Adipocyte (in vitro differentiated cells): ENCODE measurements at regions not wholly inside any gene's neighbourhood (a gene's known extent, or its start where the extent isn't known, plus 50 kb on each side); places are given as distances from the start of the nearest gene placed in this dataset.

ENCODE experiments used
- DNase-seq: peaks from one replicate; pipeline ENCODE4 v3.0.0-alpha.2; 2015; ENCODE audit warnings: low read depth
- H3K27me3 ChIP-seq: replicated peaks from 2 replicates; pipeline ENCODE4 v1.7.0; 2013; ENCODE audit warnings: mild to moderate bottlenecking, low read length, moderate library complexity; ENCODE audit not compliant: control insufficient read depth, insufficient read depth
- H3K36me3 ChIP-seq: 2 replicates; pipeline ENCODE4 v1.7.0; 2013; ENCODE audit warnings: low read length, mild to moderate bottlenecking, moderate library complexity; ENCODE audit not compliant: control insufficient read depth, insufficient read depth, severe bottlenecking
- H3K4me1 ChIP-seq: 2 replicates; pipeline ENCODE4 v1.7.0; 2013; ENCODE audit warnings: mild to moderate bottlenecking, low read length, moderate library complexity; ENCODE audit not compliant: control insufficient read depth, insufficient read depth
- H3K4me3 ChIP-seq: 2 replicates; pipeline ENCODE4 v1.7.0; 2013; ENCODE audit warnings: mild to moderate bottlenecking, low read length, moderate library complexity
- H3K9ac ChIP-seq: 2 replicates; pipeline ENCODE4 v1.7.0; 2013; ENCODE audit warnings: mild to moderate bottlenecking, low read length, moderate library complexity
- H3K9me3 ChIP-seq: 2 replicates; pipeline ENCODE4 v1.7.0; 2013; ENCODE audit warnings: mild to moderate bottlenecking, low read length, moderate library complexity; ENCODE audit not compliant: control insufficient read depth

DNA sequence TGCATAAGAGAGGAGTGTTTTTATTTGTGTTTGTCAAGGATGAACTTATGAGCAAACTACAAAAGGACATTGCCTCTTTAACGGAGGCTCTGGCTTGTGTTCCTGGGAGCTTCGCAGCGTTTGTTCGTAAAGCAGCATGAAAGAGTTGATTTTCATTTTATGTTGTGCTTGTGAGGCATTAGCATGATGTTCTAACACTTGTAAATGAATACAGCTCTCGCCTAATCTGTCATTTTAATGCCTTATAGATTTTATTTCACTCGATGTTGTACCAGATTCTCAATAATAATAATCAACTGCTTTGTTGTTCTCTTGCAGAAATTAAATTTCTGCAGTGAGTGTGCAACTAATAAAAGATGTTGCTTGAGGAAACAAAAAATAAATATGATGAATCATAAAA, 687.3 kb upstream of the FANCL start:
- Histone ChIP-seq H3K36me3 (no peaks in the 10 kb centered on the region), H3K4me3 (no peak overlapping the region), H3K9me3 (no peaks in the 10 kb centered on the region), H3K9ac (no peak overlapping the region), H3K27me3 (no peaks in the 10 kb centered on the region), H3K4me1 (peaks cover 11% of the 10 kb centered on the region)
- no peak for DNase-seq

DNA sequence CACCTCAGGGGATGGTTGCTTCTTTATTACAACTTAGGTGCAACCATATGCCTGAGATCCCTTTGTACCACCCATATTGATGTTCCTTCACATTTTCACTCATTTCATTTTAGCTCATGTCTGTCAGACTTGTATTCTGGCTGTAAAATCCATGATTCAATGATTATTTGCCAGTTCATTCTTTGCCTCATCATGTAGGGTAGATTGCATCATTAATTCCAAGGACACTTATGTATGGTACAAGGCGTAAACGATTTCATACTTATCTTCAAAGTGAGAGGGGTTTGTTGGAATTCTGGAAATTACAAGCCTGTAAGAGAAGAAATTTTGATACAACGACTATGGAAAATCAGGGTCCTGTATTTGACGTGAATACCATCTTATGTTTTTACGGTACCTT, 685.0 kb upstream of the FANCL start:
- H3K9ac ChIP-seq = no peak overlapping the region
- peaks cover 16% of the 10 kb centered on the region for H3K4me1 ChIP-seq
- H3K4me3 ChIP-seq = no peak overlapping the region
- no peak for DNase-seq
- no peaks in the 10 kb centered on the region for H3K9me3 ChIP-seq
- no peaks in the 10 kb centered on the region for H3K36me3 ChIP-seq
- H3K27me3 ChIP-seq = no peaks in the 10 kb centered on the region

DNA sequence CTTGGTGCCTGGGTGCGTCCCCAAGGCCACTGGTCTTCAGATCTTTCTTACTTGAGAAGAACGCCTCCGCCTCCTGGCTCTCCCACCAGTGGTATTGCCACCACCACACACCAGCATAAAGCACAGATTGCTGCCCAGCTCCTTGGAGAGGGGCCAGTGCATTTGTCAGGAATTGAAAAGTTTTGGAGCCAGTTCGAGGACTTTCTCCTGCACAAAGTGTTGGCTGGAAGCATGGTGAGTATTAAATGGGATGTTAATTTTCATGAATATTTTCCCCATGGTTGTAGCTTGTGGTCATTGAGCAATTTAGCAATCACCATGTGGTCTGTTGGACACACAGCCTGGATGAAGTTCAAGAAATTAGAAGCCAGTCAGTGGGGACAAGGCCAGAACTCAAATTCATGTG, 684.6 kb upstream of the FANCL start:
- H3K9ac ChIP-seq = no peak overlapping the region
- no peaks in the 10 kb centered on the region for H3K9me3 ChIP-seq
- peaks cover 16% of the 10 kb centered on the region for H3K4me1 ChIP-seq
- no peaks in the 10 kb centered on the region for H3K27me3 ChIP-seq
- H3K36me3 ChIP-seq = no peaks in the 10 kb centered on the region
- no peak overlapping the region for H3K4me3 ChIP-seq
- peak; percentile 77 for DNase-seq

DNA sequence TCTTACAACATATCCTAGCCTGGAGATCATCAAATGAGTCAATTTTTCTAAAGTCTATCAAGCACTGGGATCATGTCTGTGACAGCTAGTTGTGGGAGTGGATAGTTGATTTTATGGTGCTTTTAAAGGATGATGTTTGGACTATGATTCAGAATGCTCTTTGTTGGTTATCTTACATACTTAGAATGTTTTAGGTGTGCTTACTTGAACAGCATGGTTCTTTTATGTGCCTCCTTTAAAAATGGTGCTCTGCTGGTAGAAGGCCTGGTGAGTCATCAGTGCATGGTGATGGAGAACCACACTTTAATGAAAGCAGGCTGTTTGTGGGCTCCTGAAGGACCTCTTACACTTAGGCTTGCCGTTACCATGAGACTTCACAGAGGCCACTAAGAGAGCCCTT, 682.7 kb upstream of the FANCL start:
- Histone ChIP-seq H3K27me3 (no peaks in the 10 kb centered on the region), H3K36me3 (no peaks in the 10 kb centered on the region), H3K9ac (no peak overlapping the region), H3K9me3 (no peaks in the 10 kb centered on the region), H3K4me1 (peaks cover 24% of the 10 kb centered on the region), H3K4me3 (no peak overlapping the region)
- DNase-seq = peak; percentile 62

GRCh38 chr2:58922245-58922644, 681.1 kb upstream of the FANCL start:
- Histone ChIP-seq H3K4me1 (peaks cover 32% of the 10 kb centered on the region), H3K36me3 (no peaks in the 10 kb centered on the region), H3K9me3 (no peaks in the 10 kb centered on the region), H3K4me3 (no peak overlapping the region), H3K27me3 (no peaks in the 10 kb centered on the region), H3K9ac (no peak overlapping the region)
- no peak for DNase-seq

DNA sequence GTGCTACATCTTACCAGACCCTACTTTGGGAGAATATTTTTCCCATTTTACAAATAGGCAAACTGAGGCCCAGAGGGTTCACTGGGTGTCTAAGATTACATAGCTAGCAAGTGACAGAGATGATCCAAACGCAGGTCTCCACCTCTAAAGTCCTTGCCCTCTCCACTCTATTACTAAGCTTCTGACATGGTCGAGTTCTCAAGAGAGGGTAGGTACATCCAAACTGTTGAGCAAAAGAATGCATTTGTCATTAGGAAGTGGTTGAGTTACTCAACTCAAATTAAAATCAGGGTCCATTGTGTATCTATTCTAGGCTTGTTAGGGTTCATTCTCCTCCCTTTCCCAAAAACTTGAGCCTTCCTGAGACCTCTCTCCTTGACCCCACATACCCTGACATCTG, 680.6 kb upstream of the FANCL start:
- H3K36me3 ChIP-seq = no peaks in the 10 kb centered on the region
- H3K9ac ChIP-seq = no peak overlapping the region
- no peak overlapping the region for H3K4me3 ChIP-seq
- peaks cover 33% of the 10 kb centered on the region for H3K4me1 ChIP-seq
- no peaks in the 10 kb centered on the region for H3K9me3 ChIP-seq
- no peaks in the 10 kb centered on the region for H3K27me3 ChIP-seq
- DNase-seq = no peak

- H3K36me3 ChIP-seq = no peaks in the 10 kb centered on the region
- no peaks in the 10 kb centered on the region for H3K27me3 ChIP-seq
- no peak for DNase-seq
- no peaks in the 10 kb centered on the region for H3K9me3 ChIP-seq
- peaks cover 29% of the 10 kb centered on the region for H3K4me1 ChIP-seq
- H3K9ac ChIP-seq = no peak overlapping the region
- H3K4me3 ChIP-seq = no peak overlapping the region
These were observed 678.9 kb upstream of the FANCL start for GRCh38 chr2:58920001-58920400.

DNA sequence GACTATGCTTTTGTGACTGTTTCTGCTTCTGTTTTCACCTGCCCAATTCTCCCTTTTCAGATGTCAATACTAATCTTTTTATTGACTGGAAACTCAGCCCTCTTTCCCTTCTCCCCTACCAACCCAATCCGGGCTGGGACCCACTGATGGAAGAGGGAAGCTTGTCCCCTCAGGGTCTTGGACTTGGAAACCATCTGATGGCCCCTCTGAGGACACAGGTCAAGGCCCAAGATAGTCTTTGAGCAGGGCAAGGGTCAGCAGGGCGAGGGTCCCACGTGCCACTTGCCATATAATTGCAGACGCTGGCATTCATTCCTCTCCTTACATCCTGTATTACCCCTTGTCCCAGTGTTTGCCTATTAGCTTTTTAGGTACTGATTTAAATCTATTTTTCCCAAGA, 678.2 kb upstream of the FANCL start:
- H3K27me3 ChIP-seq = no peaks in the 10 kb centered on the region
- no peak overlapping the region for H3K4me3 ChIP-seq
- H3K9me3 ChIP-seq = no peaks in the 10 kb centered on the region
- DNase-seq = no peak
- H3K4me1 ChIP-seq = peaks cover 29% of the 10 kb centered on the region
- H3K36me3 ChIP-seq = no peaks in the 10 kb centered on the region
- H3K9ac ChIP-seq = no peak overlapping the region

DNA sequence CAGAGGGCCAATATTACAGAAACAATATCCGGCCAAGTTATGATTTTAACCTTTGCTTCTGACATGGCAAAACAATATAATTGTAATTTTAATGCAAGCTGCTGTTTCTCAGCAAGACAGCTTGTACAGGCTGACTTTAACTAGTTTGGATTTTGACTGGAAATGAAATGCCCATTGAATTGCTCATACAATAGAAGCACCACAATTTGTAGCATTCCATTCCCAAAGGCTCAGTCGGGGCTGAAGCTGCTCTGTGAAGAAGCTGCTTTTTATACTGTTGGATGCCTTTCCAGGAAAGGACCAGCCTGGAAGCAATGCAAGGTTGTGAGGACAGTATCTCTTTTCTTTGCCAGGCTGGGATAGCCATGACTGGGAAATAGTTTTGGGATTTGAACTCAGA, 677.0 kb upstream of the FANCL start:
- DNase-seq = peak; percentile 73
- H3K4me3 ChIP-seq = no peak overlapping the region
- no peaks in the 10 kb centered on the region for H3K27me3 ChIP-seq
- peaks cover 29% of the 10 kb centered on the region for H3K4me1 ChIP-seq
- H3K9me3 ChIP-seq = no peaks in the 10 kb centered on the region
- no peaks in the 10 kb centered on the region for H3K36me3 ChIP-seq
- H3K9ac ChIP-seq = no peak overlapping the region

- Histone ChIP-seq H3K9me3 (no peaks in the 10 kb centered on the region), H3K36me3 (no peaks in the 10 kb centered on the region), H3K4me3 (no peak overlapping the region), H3K4me1 (peaks cover 29% of the 10 kb centered on the region), H3K27me3 (no peaks in the 10 kb centered on the region), H3K9ac (no peak overlapping the region)
- no peak for DNase-seq
These were observed 676.5 kb upstream of the FANCL start for GRCh38 chr2:58917596-58917995.

GRCh38 chr2:58916063-58916462, 674.9 kb upstream of the FANCL start:
- H3K4me3 ChIP-seq = no peak overlapping the region

GRCh38 chr2:58914733-58915505, 673.8 kb upstream of the FANCL start:
- Histone ChIP-seq H3K9ac (no peak overlapping the region), H3K27me3 (no peaks in the 10 kb centered on the region), H3K4me3 (no peak overlapping the region), H3K9me3 (no peaks in the 10 kb centered on the region), H3K36me3 (no peaks in the 10 kb centered on the region), H3K4me1 (peaks cover 20% of the 10 kb centered on the region)
- no peak for DNase-seq

More at GRCh38 chr2:58916063-58916462, 674.9 kb upstream of the FANCL start:
- H3K36me3 ChIP-seq = no peaks in the 10 kb centered on the region
- DNase-seq = no peak
- H3K4me1 ChIP-seq = peaks cover 25% of the 10 kb centered on the region
- no peak overlapping the region for H3K9ac ChIP-seq
- H3K27me3 ChIP-seq = no peaks in the 10 kb centered on the region
- no peaks in the 10 kb centered on the region for H3K9me3 ChIP-seq
